Peyer's patch (tissue), 4 donors: ENCODE measurements at regions not wholly inside any gene's neighbourhood (a gene's known extent, or its start where the extent isn't known, plus 50 kb on each side); places are given as distances from the start of the nearest gene placed in this dataset.

Experiments used
- DNase-seq, 3 donors: peaks; one replicate each; pipeline ENCODE4 v3.0.0-alpha.2; 2017 to 2019
- H3K27ac ChIP-seq, 4 donors: fragments of 200-600 bp; sonication (generic); one replicate each; pipeline ENCODE4 v1.5.1; 2016 to 2019
- H3K27me3 ChIP-seq, 2 donors: fragments of 200-600 bp; sonication (generic); one replicate each; pipeline ENCODE4 v1.5.1; 2019
- H3K36me3 ChIP-seq, 3 donors: fragments of 200-600 bp; sonication (generic); one replicate each; pipeline ENCODE4 v1.5.1; 2016 to 2019
- H3K4me1 ChIP-seq, 4 donors: fragments of 200-600 bp; sonication (generic); one replicate each; pipeline ENCODE4 v1.5.1; 2016 to 2019
- H3K4me3 ChIP-seq, 4 donors: fragments of 200-600 bp; sonication (generic); 1 replicate in 3 of 4; 2 replicates in 1 of 4; pipeline ENCODE4 v1.5.1; 2016 to 2019; ENCODE audit warnings: mild to moderate bottlenecking in 1 of 4
- H3K9me3 ChIP-seq, 4 donors: fragments of 200-600 bp; sonication (generic); one replicate each; pipeline ENCODE4 v1.5.1; 2016 to 2019; ENCODE audit warnings: mild to moderate bottlenecking in 1 of 4
- POLR2A ChIP-seq, 2 donors: fragments of 450-650 bp; IDR thresholded peaks; one replicate each; pipeline ENCODE4 v1.5.1; 2017; ENCODE audit warnings: antibody characterized with exemption in 2 of 2, mild to moderate bottlenecking in 2 of 2, moderate library complexity in 2 of 2
- TF ChIP-seq, protein P1 (sequence below), 6 experiments: fragments of 450-650 bp in 4 of 6; fragments of 200-600 bp in 2 of 6; sonication (generic) in 1 of 6; IDR thresholded peaks; one replicate each; pipeline ENCODE4 v1.5.1; 2017 to 2019; ENCODE audit warnings: antibody characterized with exemption in 6 of 6, mild to moderate bottlenecking in 3 of 6, moderate library complexity in 1 of 6

DNA sequence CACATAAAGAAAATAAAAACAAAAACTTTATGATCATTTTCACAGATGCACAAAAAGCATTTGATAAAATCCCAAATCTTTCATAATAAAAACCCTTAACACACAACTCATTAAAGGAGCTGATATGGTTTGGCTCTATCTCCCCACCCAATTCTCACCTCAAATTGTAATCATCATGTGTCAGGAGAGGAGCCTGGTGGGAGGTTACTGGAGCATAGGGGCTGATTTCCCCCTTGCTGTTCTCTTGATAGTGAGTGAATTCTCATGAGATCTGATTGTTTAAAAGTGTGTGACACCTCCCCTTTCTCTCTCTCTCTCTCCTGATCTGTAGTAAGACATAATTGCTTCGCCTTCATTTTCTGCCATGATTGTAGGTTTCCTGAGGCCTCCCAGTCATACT, 790.7 kb downstream of the C12orf50 start:
- H3K27me3 ChIP-seq = no peaks in the 10 kb centered on the region
- no peaks in the 10 kb centered on the region for H3K36me3 ChIP-seq
- TF ChIP-seq, protein P1, sequence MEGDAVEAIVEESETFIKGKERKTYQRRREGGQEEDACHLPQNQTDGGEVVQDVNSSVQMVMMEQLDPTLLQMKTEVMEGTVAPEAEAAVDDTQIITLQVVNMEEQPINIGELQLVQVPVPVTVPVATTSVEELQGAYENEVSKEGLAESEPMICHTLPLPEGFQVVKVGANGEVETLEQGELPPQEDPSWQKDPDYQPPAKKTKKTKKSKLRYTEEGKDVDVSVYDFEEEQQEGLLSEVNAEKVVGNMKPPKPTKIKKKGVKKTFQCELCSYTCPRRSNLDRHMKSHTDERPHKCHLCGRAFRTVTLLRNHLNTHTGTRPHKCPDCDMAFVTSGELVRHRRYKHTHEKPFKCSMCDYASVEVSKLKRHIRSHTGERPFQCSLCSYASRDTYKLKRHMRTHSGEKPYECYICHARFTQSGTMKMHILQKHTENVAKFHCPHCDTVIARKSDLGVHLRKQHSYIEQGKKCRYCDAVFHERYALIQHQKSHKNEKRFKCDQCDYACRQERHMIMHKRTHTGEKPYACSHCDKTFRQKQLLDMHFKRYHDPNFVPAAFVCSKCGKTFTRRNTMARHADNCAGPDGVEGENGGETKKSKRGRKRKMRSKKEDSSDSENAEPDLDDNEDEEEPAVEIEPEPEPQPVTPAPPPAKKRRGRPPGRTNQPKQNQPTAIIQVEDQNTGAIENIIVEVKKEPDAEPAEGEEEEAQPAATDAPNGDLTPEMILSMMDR (IDR thresholded peaks at IDR 0.05) = no peak
- TF ChIP-seq POLR2A (IDR thresholded peaks at IDR 0.05) = no peak

DNA sequence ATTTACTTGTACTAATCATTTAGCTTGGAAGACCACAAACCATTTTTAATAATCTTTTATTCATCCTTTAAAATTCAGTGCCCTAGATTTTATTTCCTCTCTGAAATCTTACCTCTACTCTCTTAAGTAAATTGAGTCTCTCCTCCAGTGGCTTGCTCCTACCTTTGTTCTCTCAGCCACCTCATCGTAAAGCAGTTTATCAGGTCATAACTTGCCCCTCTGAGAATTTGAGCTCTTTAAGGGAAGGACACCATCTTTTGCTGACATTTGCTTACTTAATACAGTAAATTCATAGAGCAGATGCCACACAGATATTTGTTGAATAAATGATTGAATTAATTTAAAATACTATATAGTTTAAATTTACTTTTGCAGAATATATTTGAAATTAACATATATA, 794.3 kb downstream of the C12orf50 start:
- H3K27me3 ChIP-seq = no peaks in the 10 kb centered on the region
- no peak overlapping the region for H3K27ac ChIP-seq

More for the DNA sequence above, 790.7 kb downstream of the C12orf50 start:
- H3K27ac ChIP-seq = no peak overlapping the region
- H3K9me3 ChIP-seq = no peaks in the 10 kb centered on the region
- H3K4me1 ChIP-seq = no peaks in the 10 kb centered on the region
- no peak for DNase-seq
- no peak overlapping the region for H3K4me3 ChIP-seq

DNA sequence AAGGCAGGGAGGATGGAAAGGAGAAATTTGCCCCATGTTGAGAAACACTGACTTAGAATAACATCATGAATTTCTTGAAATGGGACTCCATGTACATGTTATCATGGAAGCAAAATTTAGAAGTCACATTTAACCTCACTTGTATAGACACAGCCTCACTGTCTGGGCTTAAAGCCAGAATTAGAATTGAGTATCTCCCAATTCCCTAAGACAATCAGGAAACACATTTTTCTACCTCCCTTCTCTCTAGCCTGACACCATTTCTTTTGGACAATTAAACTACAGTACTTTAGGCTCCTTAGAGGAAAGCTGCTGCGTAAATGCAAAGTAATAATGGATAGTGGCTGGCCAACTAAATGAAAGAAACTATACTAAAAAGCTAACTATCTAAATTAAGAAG, 795.5 kb downstream of the C12orf50 start:
- Histone ChIP-seq H3K4me1 (no peaks in the 10 kb centered on the region), H3K36me3 (no peaks in the 10 kb centered on the region), H3K27me3 (no peaks in the 10 kb centered on the region), H3K9me3 (no peaks in the 10 kb centered on the region), H3K27ac (no peak overlapping the region), H3K4me3 (no peak overlapping the region)
- no peak for DNase-seq
- no peak for TF ChIP-seq POLR2A (IDR thresholded peaks at IDR 0.05)
- TF ChIP-seq, protein P1 (IDR thresholded peaks at IDR 0.05) = no peak

More for the DNA sequence above, 794.3 kb downstream of the C12orf50 start:
- no peaks in the 10 kb centered on the region for H3K4me1 ChIP-seq
- H3K9me3 ChIP-seq = no peaks in the 10 kb centered on the region
- H3K4me3 ChIP-seq = no peak overlapping the region
- DNase-seq = no peak
- no peaks in the 10 kb centered on the region for H3K36me3 ChIP-seq
- no peak for TF ChIP-seq POLR2A (IDR thresholded peaks at IDR 0.05)
- TF ChIP-seq, protein P1 (IDR thresholded peaks at IDR 0.05) = no peak

DNA sequence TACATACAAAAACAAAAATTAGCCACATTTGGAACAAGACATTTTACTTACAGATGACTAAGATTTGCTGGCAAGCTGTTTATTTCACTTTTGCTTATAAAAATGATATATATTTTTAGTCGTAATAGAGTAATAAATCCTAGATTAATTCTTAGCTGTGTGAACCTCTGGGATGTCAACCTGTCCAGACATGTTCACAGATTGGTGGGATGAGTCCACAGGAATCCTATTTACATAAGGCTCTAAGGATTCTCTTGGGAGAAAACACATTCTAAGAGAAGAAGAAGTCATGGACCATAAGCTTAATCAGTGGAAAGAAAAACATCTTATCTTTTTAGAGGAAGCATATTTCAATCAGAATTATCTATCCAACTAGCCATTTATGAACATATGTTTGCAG, 797.4 kb downstream of the C12orf50 start:
- TF ChIP-seq, protein P1 (IDR thresholded peaks at IDR 0.05) = no peak
- TF ChIP-seq POLR2A (IDR thresholded peaks at IDR 0.05) = no peak
- no peaks in the 10 kb centered on the region for H3K9me3 ChIP-seq
- no peaks in the 10 kb centered on the region for H3K27me3 ChIP-seq
- no peak overlapping the region for H3K4me3 ChIP-seq
- no peaks in the 10 kb centered on the region for H3K4me1 ChIP-seq
- H3K36me3 ChIP-seq = no peaks in the 10 kb centered on the region
- H3K27ac ChIP-seq = no peak overlapping the region
- DNase-seq = no peak

DNA sequence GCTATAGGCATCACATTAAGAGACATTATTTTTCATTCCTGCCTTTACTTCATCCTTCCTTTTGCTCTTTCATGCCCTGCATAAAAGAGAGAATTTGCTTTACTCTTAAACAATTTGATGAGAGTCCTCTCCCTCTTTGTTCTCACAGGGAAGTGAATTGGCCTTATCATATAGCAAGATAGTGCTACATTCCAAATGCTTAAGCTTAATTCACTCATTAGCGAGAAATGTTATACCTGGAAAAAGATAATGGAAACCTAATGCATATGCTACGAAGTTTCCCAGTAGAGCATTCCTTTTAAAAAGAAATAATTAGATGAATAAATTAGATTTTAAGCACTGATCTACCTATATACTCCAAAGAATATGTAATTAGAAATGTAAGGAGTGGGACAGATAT, 798.8 kb downstream of the C12orf50 start:
- no peak overlapping the region for H3K27ac ChIP-seq
- H3K36me3 ChIP-seq = no peaks in the 10 kb centered on the region
- H3K9me3 ChIP-seq = no peaks in the 10 kb centered on the region
- DNase-seq = no peak
- H3K4me3 ChIP-seq = no peak overlapping the region
- TF ChIP-seq, protein P1 (IDR thresholded peaks at IDR 0.05) = no peak
- TF ChIP-seq POLR2A (IDR thresholded peaks at IDR 0.05) = no peak
- no peaks in the 10 kb centered on the region for H3K4me1 ChIP-seq
- no peaks in the 10 kb centered on the region for H3K27me3 ChIP-seq

GRCh38 chr12:87227162-87227561, 802.0 kb downstream of the C12orf50 start:
- no peaks in the 10 kb centered on the region for H3K4me1 ChIP-seq
- DNase-seq = no peak
- no peaks in the 10 kb centered on the region for H3K9me3 ChIP-seq
- TF ChIP-seq, protein P1 (IDR thresholded peaks at IDR 0.05) = no peak
- TF ChIP-seq POLR2A (IDR thresholded peaks at IDR 0.05) = no peak
- H3K27ac ChIP-seq = no peak overlapping the region
- no peaks in the 10 kb centered on the region for H3K36me3 ChIP-seq
- H3K27me3 ChIP-seq = no peaks in the 10 kb centered on the region
- no peak overlapping the region for H3K4me3 ChIP-seq
